WERI-Rb-1 (cell line): ENCODE measurements at regions not wholly inside any gene's neighbourhood (a gene's known extent, or its start where the extent isn't known, plus 50 kb on each side); places are given as distances from the start of the nearest gene placed in this dataset.

Experiments
- DNase-seq: peaks from one replicate; pipeline ENCODE4 v3.0.0-alpha.2; 2020
- H3K27ac ChIP-seq: fragments of 250-450 bp; sonication (Bioruptor Pico); 2 replicates; pipeline ENCODE4 v1.5.1; 2020; ENCODE audit warnings: mild to moderate bottlenecking, moderate library complexity
- H3K27me3 ChIP-seq: fragments of 250-450 bp; sonication (Bioruptor Pico); 2 replicates; pipeline ENCODE4 v1.5.1; 2021; ENCODE audit warnings: mild to moderate bottlenecking, low read depth, moderate library complexity; ENCODE audit not compliant: insufficient read depth, severe bottlenecking
- H3K36me3 ChIP-seq: fragments of 250-450 bp; sonication (Bioruptor Pico); 2 replicates; pipeline ENCODE4 v1.5.1; 2020; ENCODE audit warnings: mild to moderate bottlenecking, moderate library complexity
- H3K4me3 ChIP-seq: 2 replicates; pipeline ENCODE4 v1.5.1; 2011; ENCODE audit warnings: low read depth, mild to moderate bottlenecking, control low read depth, low read length
- H3K9me3 ChIP-seq: fragments of 250-450 bp; sonication (Bioruptor Pico); 2 replicates; pipeline ENCODE4 v1.5.1; 2021; ENCODE audit warnings: mild to moderate bottlenecking, moderate library complexity; ENCODE audit not compliant: severe bottlenecking
- TF ChIP-seq, protein P1 (sequence below): IDR thresholded peaks from 2 replicates; pipeline ENCODE4 v1.5.1; 2011; ENCODE audit warnings: low read depth, mild to moderate bottlenecking, control low read depth, inconsistent platforms, low read length

DNA sequence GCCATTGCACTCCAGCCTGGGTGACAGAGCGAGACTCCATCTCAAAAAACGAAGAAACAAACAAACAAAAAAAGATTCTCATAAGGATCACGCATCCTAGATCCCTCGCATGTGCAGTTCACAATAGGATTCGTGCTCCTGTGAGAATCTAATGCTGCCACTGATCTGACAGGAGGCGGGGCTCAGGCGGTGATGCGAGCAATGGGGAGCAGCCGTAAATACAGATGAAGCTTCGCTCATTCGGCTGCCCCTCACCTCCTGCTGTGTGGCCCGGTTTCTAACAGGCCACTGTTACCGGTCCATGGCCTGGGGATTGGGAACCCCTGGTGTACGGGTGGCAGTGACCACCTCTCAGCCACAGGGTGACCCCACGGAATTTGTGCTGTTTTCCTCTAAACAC, 98.2 kb upstream of the MRI1 start:
- peaks cover 5% of the 10 kb centered on the region for H3K9me3 ChIP-seq
- H3K4me3 ChIP-seq = no peak overlapping the region
- no peaks in the 10 kb centered on the region for H3K36me3 ChIP-seq
- no peak for DNase-seq
- TF ChIP-seq, protein P1, sequence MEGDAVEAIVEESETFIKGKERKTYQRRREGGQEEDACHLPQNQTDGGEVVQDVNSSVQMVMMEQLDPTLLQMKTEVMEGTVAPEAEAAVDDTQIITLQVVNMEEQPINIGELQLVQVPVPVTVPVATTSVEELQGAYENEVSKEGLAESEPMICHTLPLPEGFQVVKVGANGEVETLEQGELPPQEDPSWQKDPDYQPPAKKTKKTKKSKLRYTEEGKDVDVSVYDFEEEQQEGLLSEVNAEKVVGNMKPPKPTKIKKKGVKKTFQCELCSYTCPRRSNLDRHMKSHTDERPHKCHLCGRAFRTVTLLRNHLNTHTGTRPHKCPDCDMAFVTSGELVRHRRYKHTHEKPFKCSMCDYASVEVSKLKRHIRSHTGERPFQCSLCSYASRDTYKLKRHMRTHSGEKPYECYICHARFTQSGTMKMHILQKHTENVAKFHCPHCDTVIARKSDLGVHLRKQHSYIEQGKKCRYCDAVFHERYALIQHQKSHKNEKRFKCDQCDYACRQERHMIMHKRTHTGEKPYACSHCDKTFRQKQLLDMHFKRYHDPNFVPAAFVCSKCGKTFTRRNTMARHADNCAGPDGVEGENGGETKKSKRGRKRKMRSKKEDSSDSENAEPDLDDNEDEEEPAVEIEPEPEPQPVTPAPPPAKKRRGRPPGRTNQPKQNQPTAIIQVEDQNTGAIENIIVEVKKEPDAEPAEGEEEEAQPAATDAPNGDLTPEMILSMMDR = no peak
- no peak overlapping the region for H3K27ac ChIP-seq
- H3K27me3 ChIP-seq = peaks cover 75% of the 10 kb centered on the region

DNA sequence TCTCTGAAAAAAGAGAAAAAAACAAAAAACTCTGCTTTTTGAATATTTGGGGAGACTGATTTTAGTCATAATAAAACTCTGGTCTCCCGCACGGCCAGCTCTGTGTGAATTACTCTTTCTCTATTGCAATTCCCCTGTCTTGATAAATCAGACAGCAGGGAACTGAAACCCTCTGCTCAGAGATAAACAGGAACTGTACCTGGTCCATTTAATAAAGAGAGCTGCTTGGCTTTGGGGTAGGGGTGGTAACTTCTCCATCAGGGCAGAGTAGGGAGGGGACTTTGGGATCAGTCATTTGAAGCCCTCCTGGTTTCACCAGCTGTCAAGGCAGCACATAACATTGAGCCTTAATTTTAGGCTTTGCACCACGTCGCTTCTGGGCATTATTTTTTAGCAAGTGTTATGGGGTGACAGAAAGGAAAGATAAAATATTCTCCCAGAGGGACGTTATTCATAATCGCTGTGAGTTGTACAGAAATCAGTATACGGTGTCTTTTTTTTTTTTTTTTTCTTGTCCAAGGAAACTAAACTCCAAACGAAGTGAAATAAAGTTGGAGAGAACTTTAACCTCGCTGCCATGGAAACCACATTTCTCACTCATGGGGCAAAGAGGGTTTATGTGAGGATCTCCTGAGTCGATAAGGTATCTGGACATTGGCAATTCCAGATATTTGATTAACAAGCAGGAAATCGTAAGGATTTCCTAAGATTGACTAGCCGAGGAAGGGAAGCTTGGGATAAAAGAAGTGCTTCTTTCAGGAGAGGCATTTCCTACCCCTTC, 99.0 kb upstream of the MRI1 start:
- Histone ChIP-seq H3K27me3 (peaks cover 78% of the 10 kb centered on the region), H3K4me3 (no peak overlapping the region), H3K36me3 (no peaks in the 10 kb centered on the region), H3K27ac (no peak overlapping the region), H3K9me3 (peaks cover 3% of the 10 kb centered on the region)
- DNase-seq = no peak
- TF ChIP-seq, protein P1 = no peak

DNA sequence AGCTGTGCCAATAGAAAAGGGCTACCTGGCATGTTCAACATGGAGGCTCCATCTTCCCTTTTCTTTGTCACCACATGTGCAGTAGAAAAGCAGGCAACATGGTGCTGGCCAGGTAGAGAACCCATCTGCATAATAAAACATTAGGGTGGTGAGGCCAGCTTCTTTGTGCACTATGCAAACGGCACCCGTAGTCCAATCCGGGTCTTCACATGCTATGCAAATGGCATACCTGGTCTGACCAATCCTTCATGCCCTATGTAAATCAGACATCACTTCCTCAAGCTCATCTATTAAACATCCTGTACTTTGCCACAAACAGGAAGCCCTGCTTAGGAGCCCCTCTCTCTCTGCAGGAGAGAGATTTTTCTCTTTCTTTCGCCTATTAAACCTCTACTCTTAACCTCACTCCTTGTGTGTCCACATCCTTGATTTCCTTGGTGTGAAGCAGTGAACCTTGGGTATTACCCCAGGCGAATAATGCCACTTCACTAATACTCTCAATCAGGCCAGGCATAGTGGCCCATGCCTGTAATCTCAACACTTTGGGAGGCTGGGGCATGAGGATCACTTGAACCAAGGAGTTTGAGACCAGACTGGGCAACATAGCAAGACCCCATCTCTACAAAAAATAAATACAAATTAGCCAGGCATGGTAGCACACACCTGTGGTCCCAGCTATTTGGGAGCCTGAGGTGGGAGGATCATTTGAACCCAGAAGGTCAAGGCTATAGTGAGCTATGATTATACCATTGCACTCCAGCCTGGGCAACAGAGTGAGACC, 111.3 kb upstream of the MRI1 start:
- DNase-seq = no peak
- TF ChIP-seq, protein P1 = no peak
- peaks cover 20% of the 10 kb centered on the region for H3K9me3 ChIP-seq
- H3K27ac ChIP-seq = no peak overlapping the region
- no peak overlapping the region for H3K4me3 ChIP-seq
- peaks cover 47% of the 10 kb centered on the region for H3K27me3 ChIP-seq
- H3K36me3 ChIP-seq = no peaks in the 10 kb centered on the region

DNA sequence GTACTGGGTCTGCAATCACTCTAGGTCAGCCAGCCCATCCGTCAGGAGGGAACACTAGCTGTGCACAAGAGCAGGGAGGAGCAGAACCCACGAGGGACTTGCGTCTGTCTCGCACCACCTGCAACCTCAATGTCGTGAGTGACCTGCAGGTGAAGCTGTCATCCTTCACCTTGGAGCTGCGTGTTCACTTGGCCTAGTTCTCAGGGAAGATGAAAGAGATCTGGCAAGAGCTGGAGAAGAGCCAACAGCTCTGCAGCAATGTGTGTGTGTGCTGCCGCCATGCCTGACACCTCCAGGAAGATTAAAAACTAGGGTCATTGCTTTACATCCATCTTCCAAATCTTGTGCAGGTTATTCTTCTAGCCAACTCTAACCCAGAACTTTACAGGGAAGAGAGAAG, 117.6 kb upstream of the MRI1 start:
- Histone ChIP-seq H3K4me3 (no peak overlapping the region), H3K27me3 (peaks cover 66% of the 10 kb centered on the region), H3K9me3 (peaks cover 14% of the 10 kb centered on the region), H3K36me3 (no peaks in the 10 kb centered on the region), H3K27ac (no peak overlapping the region)
- no peak for DNase-seq
- TF ChIP-seq, protein P1 = no peak

DNA sequence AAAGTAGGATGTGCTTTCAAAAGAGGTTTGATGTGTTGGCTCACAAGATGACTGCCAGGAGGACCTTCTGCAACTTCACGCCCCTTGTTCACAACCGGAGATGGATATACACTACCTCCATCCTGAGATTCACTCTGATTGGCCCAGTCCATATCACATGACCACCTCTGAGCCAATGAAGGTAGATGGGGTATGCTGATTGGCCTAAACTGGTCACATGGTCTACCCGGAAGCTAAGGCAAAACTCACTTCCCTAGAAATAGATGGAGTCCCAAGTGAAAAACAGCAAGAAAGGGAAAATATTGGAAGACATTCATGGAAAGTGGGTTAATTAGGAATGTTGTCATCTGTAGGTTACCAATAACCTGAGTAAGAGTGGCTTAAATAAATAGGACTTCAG, 119.7 kb upstream of the MRI1 start:
- no peak for DNase-seq
- peaks cover 14% of the 10 kb centered on the region for H3K9me3 ChIP-seq
- TF ChIP-seq, protein P1 = no peak
- H3K4me3 ChIP-seq = no peak overlapping the region
- H3K27ac ChIP-seq = no peak overlapping the region
- no peaks in the 10 kb centered on the region for H3K36me3 ChIP-seq
- H3K27me3 ChIP-seq = peaks cover 67% of the 10 kb centered on the region
